Skeletal muscle tissue (tissue), 3 donors: ENCODE measurements at regions not wholly inside any gene's neighbourhood (a gene's known extent, or its start where the extent isn't known, plus 50 kb on each side); places are given as distances from the start of the nearest gene placed in this dataset.

ENCODE experiments used
- H3K27ac ChIP-seq: one replicate; pipeline ENCODE4 v1.7.0; 2013; ENCODE audit warnings: mild to moderate bottlenecking, low read depth, low read length, inconsistent platforms
- H3K27me3 ChIP-seq, 3 donors: one replicate each; pipeline ENCODE4 v1.7.0; 2013; ENCODE audit warnings: low read length in 3 of 3; ENCODE audit not compliant: control insufficient read depth in 3 of 3, insufficient read depth in 3 of 3
- H3K36me3 ChIP-seq, 3 donors: one replicate each; pipeline ENCODE4 v1.7.0; 2013; ENCODE audit warnings: low read length in 3 of 3; ENCODE audit not compliant: control insufficient read depth in 3 of 3, insufficient read depth in 3 of 3
- H3K4me1 ChIP-seq, 3 donors: one replicate each; pipeline ENCODE4 v1.7.0; 2013; ENCODE audit warnings: low read length in 3 of 3, mild to moderate bottlenecking in 3 of 3; ENCODE audit not compliant: control insufficient read depth in 3 of 3, insufficient read depth in 3 of 3
- H3K4me3 ChIP-seq, 3 donors: one replicate each; pipeline ENCODE4 v1.7.0; 2013; ENCODE audit warnings: low read length in 3 of 3
- H3K9ac ChIP-seq, 3 donors: one replicate each; pipeline ENCODE4 v1.7.0; 2013; ENCODE audit warnings: low read length in 3 of 3, mild to moderate bottlenecking in 3 of 3, moderate library complexity in 2 of 3, low read depth in 1 of 3
- H3K9me3 ChIP-seq, 3 donors: one replicate each; pipeline ENCODE4 v1.7.0; 2013; ENCODE audit warnings: low read length in 3 of 3; ENCODE audit not compliant: control insufficient read depth in 3 of 3
- donor health status: Osteomylitis.

- Histone ChIP-seq H3K9me3 (no peaks in the 10 kb centered on the region), H3K4me3 (no peak overlapping the region), H3K9ac (no peak overlapping the region), H3K27me3 (no peaks in the 10 kb centered on the region), H3K4me1 (peaks cover 0 to 16% (median 2%) of the 10 kb centered on the region in 3 donors), H3K27ac (no peak overlapping the region), H3K36me3 (no peaks in the 10 kb centered on the region)
These were observed 357.9 kb downstream of the PTEN start for GRCh38 chr10:88221010-88221973.

DNA sequence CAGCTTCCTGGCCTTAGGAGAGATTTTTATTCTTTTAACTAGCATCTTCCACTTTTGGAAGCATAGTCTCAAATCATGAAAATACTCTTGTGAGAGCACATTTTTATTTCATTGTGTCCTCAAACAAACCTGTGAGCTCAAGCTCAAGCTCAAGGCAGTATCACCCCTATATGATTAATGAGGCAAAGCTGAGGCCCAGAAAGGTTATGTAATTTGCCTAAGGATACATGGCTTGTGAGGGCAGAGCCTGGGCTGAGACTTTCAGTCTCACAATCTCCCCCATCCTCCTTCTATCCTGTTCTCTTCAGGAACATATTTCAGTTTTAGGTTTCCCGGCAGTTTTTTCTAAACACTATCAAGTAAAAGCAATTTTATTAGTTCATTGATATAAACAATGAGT is 359.5 kb downstream of the PTEN start:
- H3K9ac ChIP-seq: no peak overlapping the region
- H3K4me3 ChIP-seq: no peak overlapping the region
- peaks cover 12 to 25% (median 12%) of the 10 kb centered on the region in 3 donors for H3K4me1 ChIP-seq
- no peak overlapping the region for H3K27ac ChIP-seq
- H3K27me3 ChIP-seq: no peaks in the 10 kb centered on the region
- no peaks in the 10 kb centered on the region for H3K36me3 ChIP-seq
- no peaks in the 10 kb centered on the region for H3K9me3 ChIP-seq
